ENCODE measurements at regions not wholly inside any gene's neighbourhood (a gene's known extent, or its start where the extent isn't known, plus 50 kb on each side); places are given as distances from the start of the nearest gene placed in this dataset.
A peak's percentile ranks its signal among the peaks of the same experiment; 100 is the strongest.

DNA sequence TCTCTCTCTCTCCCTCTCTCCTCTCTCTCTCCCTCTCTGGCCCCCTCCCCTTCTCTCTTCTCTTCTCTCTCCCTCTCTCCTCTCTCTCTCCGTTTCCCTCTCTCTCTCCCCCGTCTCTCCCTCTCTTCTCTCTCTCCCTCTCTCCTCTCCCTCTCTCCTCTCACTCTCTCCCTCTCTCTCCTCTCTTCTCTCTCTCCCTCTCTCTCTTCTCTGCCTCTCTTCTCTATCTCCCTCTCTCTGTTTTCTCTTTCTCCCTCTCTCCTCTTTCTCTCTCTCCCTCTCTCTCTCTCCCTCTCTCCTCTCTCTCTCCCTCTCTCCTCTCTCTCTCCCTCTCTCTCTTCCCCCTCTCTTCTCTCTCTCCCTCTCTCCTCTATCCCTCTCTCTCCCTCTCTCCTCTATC is 98.3 kb upstream of the FGF3 start:
- Histone ChIP-seq H3K4me3 (ENCODE audit: low read depth, low read length) (no peak overlapping the region), H3K79me2 (no peaks in the 10 kb centered on the region), H3K4me1 (peaks cover 36% of the 10 kb centered on the region), H3K36me3 (ENCODE audit: control insufficient read depth, insufficient read depth, low read length) (no peaks in the 10 kb centered on the region), H3K9ac (no peak overlapping the region), H3K4me2 (ENCODE audit: low read length) (no peak overlapping the region), H3K27ac (peak overlapping the region; percentile 61), H3K27me3 (ENCODE audit: control insufficient read depth, insufficient read depth, low read length) (no peaks in the 10 kb centered on the region), H2AFZ (peak overlapping the region; percentile 38), H3K9me3 (ENCODE audit: control insufficient read depth, low read length) (no peaks in the 10 kb centered on the region)
- TF ChIP-seq, protein P1, sequence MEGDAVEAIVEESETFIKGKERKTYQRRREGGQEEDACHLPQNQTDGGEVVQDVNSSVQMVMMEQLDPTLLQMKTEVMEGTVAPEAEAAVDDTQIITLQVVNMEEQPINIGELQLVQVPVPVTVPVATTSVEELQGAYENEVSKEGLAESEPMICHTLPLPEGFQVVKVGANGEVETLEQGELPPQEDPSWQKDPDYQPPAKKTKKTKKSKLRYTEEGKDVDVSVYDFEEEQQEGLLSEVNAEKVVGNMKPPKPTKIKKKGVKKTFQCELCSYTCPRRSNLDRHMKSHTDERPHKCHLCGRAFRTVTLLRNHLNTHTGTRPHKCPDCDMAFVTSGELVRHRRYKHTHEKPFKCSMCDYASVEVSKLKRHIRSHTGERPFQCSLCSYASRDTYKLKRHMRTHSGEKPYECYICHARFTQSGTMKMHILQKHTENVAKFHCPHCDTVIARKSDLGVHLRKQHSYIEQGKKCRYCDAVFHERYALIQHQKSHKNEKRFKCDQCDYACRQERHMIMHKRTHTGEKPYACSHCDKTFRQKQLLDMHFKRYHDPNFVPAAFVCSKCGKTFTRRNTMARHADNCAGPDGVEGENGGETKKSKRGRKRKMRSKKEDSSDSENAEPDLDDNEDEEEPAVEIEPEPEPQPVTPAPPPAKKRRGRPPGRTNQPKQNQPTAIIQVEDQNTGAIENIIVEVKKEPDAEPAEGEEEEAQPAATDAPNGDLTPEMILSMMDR (IDR thresholded peaks at IDR 0.05), result no peak

DNA sequence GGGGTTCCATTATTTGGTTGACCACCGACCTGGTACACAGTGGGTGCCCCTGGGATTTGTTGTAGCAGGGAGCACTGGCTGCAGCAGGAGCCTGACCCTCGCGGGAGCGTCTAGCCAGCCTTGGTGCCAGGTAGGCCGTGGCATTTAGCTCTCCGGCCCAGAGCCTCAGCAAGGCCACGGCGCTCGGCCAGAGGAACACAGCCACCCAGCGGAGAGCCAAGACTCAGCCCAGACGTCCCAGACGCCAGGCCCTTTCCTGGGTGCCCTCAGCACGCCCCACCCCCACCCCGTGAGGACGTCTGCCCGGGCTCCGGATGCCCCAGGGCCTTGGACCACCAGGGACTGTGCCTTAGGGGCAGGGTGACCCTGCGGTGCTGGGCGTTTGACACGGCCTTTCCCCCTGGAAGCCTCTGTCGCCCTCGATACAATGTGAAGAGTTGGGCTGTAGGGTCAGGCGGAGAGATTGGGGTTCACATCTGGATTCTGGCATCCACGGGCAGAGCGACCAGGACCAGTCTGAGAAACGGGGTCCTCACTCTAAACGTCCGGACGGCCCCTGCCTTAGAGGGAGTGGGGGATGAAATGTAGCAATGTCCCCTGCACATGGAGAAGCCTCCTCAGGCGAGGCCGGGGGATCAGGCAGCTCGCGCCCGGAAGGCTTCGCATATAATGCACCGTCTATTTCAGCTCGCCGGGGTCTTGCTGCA is 99.2 kb upstream of the FGF3 start:
- no peak overlapping the region for H3K4me3 ChIP-seq (ENCODE audit: low read depth, low read length)

DNA sequence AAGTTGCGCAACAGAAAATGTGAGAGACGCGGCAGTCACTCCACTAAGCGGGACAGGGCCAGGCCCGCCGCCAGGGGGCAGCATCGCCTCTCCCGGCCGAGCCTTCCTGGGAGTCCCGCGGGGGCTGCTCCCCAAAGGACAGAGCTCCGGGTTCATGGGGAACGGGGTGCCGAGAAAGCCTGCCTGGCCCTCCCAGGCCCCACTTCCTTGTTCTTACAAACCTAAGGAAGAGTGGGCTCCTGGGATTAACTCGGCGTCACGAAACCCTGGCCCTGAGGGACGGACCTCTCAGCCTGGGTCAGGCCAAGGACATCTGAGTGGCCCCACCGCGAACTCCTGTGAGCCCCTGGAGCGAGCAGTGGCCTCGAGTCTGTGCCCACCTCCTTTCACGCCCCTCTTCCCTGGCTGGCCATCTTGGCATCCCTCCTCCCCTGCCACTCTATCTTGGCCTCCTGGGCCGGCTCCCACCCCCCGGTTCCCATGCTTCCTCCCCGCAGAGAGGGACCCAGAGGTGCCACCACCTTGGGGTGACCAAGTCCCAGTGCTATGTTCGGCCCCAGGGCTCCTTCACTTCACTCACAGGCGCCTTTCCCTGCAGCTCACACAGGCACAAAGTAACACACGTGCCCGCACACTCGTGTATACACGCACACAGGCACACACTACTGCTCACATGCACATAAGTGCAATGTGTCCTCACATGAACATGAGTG is 99.9 kb upstream of the FGF3 start:
- TF ChIP-seq, protein P1 (IDR thresholded peaks at IDR 0.05), result peak; percentile 85
- Histone ChIP-seq H2AFZ (peak overlapping the region; percentile 72), H3K9me3 (ENCODE audit: control insufficient read depth, low read length) (no peaks in the 10 kb centered on the region), H3K9ac (no peak overlapping the region), H3K4me1 (peaks cover 27% of the 10 kb centered on the region), H3K36me3 (ENCODE audit: control insufficient read depth, insufficient read depth, low read length) (no peaks in the 10 kb centered on the region), H3K4me3 (ENCODE audit: low read depth, low read length) (no peak overlapping the region), H3K4me2 (ENCODE audit: low read length) (peak overlapping the region; percentile 44), H3K27me3 (ENCODE audit: control insufficient read depth, insufficient read depth, low read length) (no peaks in the 10 kb centered on the region), H3K27ac (peak overlapping the region; percentile 61), H3K79me2 (no peaks in the 10 kb centered on the region)

More for the DNA sequence above, 99.2 kb upstream of the FGF3 start:
- H3K9me3 ChIP-seq (ENCODE audit: control insufficient read depth, low read length), result no peaks in the 10 kb centered on the region
- H2AFZ ChIP-seq, result peak overlapping the region; percentile 72
- TF ChIP-seq, protein P1 (IDR thresholded peaks at IDR 0.05), result no peak
- H3K27me3 ChIP-seq (ENCODE audit: control insufficient read depth, insufficient read depth, low read length), result no peaks in the 10 kb centered on the region
- H3K4me2 ChIP-seq (ENCODE audit: low read length), result peak overlapping the region; percentile 44
- H3K36me3 ChIP-seq (ENCODE audit: control insufficient read depth, insufficient read depth, low read length), result no peaks in the 10 kb centered on the region
- H3K9ac ChIP-seq, result no peak overlapping the region
- H3K4me1 ChIP-seq, result peaks cover 33% of the 10 kb centered on the region
- H3K79me2 ChIP-seq, result no peaks in the 10 kb centered on the region
- peak overlapping the region; percentile 61 for H3K27ac ChIP-seq

DNA sequence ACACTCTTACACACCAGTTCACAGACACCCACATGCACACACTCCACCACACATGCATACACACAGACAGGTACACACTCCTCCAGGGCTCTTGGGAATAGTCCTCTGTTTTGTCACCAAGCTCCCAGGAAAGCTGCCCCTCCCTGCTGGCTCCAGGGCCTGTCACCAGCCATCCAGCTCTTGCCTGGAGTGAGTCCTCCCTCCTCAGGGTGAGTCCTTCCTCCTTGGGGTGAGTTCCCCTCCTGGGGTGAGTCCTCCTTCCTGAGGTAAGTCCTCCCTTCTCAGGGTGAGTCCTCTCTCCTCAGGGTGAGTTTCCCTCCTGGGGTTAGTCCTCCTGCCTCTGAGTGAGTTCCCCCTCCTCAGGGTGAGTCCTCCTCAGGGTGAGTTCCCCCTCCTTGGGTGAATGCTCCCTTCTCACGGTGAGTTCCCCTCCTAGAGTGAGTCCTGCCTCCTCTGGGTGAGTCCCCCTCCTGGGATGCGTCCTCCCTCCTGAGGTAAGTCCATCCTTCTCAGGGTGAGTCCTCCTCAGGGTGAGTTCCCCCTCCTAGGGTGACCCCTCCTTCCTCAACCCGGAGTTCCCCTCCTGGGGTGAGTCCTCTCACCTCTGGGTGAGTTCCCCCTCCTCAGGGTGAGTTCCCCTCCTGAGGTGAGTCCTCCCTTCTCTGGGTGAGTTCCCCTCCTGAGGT is 100.6 kb upstream of the FGF3 start:
- TF ChIP-seq, protein P1 (IDR thresholded peaks at IDR 0.05), result no peak
- H3K27me3 ChIP-seq (ENCODE audit: control insufficient read depth, insufficient read depth, low read length), result no peaks in the 10 kb centered on the region
- H3K36me3 ChIP-seq (ENCODE audit: control insufficient read depth, insufficient read depth, low read length), result no peaks in the 10 kb centered on the region
- peaks cover 20% of the 10 kb centered on the region for H3K4me1 ChIP-seq
- no peaks in the 10 kb centered on the region for H3K9me3 ChIP-seq (ENCODE audit: control insufficient read depth, low read length)
- H3K9ac ChIP-seq, result no peak overlapping the region
- H3K27ac ChIP-seq, result no peak overlapping the region
- H2AFZ ChIP-seq, result no peak overlapping the region
- no peak overlapping the region for H3K4me2 ChIP-seq (ENCODE audit: low read length)
- H3K79me2 ChIP-seq, result no peaks in the 10 kb centered on the region
- no peak overlapping the region for H3K4me3 ChIP-seq (ENCODE audit: low read depth, low read length)

Measured in parathyroid adenoma (tissue), 2 donors.